HEK293T (cell line): ENCODE measurements at regions not wholly inside any gene's neighbourhood (a gene's known extent, or its start where the extent isn't known, plus 50 kb on each side); places are given as distances from the start of the nearest gene placed in this dataset.

ENCODE experiments used
- BHLHE40 ChIP-seq: fragments of 450-650 bp; IDR thresholded peaks from 2 replicates; pipeline ENCODE4 v1.6.1; 2016; ENCODE audit warnings: mild to moderate bottlenecking, moderate library complexity, borderline replicate concordance
- FOXA1 ChIP-seq: fragments of 450-650 bp; IDR thresholded peaks from 2 replicates; pipeline ENCODE4 v1.6.1; 2016; ENCODE audit warnings: mild to moderate bottlenecking
- FOXK2 ChIP-seq: fragments of 450-650 bp; IDR thresholded peaks from 2 replicates; pipeline ENCODE4 v1.6.1; 2016; ENCODE audit warnings: mild to moderate bottlenecking
- L3MBTL2 ChIP-seq: fragments of 450-650 bp; conservative IDR thresholded peaks from 2 replicates; pipeline ENCODE4 v1.6.1; 2016; ENCODE audit warnings: mild to moderate bottlenecking
- NFRKB ChIP-seq: fragments of 450-650 bp; IDR thresholded peaks from 2 replicates; pipeline ENCODE4 v1.6.1; 2016; ENCODE audit warnings: mild to moderate bottlenecking, moderate library complexity
- SUZ12 ChIP-seq: fragments of 450-650 bp; IDR thresholded peaks from 2 replicates; pipeline ENCODE4 v1.6.1; 2016; ENCODE audit warnings: mild to moderate bottlenecking
- ZNF384 ChIP-seq: fragments of 450-650 bp; IDR thresholded peaks from 2 replicates; pipeline ENCODE4 v1.6.1; 2016

- TF ChIP-seq FOXK2 (no peak), BHLHE40 (no peak), SUZ12 (no peak), NFRKB (no peak), L3MBTL2 (no peak), ZNF384 (no peak), FOXA1 (no peak)
Measured at GRCh38 chr6:73942592-73943186, 246.7 kb downstream of the CD109 start.
